Keratinocyte (primary cell): ENCODE measurements at regions not wholly inside any gene's neighbourhood (a gene's known extent, or its start where the extent isn't known, plus 50 kb on each side); places are given as distances from the start of the nearest gene placed in this dataset.

Experiments used
- DNase-seq: peaks from one replicate; pipeline ENCODE4 v3.0.0-alpha.2; 2011; ENCODE audit warnings: low read depth, missing footprints, low spot score
- FAIRE-seq: peaks from 2 replicates; lab custom pipeline; 2011; peaks lifted over from hg19 to GRCh38; lab: Jason Lieb, UNC
- H2AFZ ChIP-seq: 2 replicates; pipeline ENCODE4 v1.6.0; 2012; ENCODE audit warnings: low read length, control low read depth, inconsistent platforms; ENCODE audit not compliant: control insufficient read depth
- H3K27ac ChIP-seq: 2 replicates; pipeline ENCODE4 v1.5.1; 2011; ENCODE audit warnings: low read length; ENCODE audit not compliant: control insufficient read depth, insufficient read depth
- H3K27me3 ChIP-seq: 3 replicates; pipeline ENCODE4 v1.6.0; 2011; ENCODE audit warnings: low read length; ENCODE audit not compliant: control insufficient read depth, insufficient read depth; ENCODE audit errors: extremely low read depth
- H3K36me3 ChIP-seq, 2 experiments: 2 replicates in 1 of 2; 3 replicates in 1 of 2; pipeline ENCODE4 v1.5.1; 2011; ENCODE audit warnings: low read length in 2 of 2, mild to moderate bottlenecking in 1 of 2; ENCODE audit not compliant: control insufficient read depth in 2 of 2, insufficient read depth in 2 of 2; ENCODE audit errors: extremely low read depth in 1 of 2
- H3K4me1 ChIP-seq: 3 replicates; pipeline ENCODE4 v1.5.1; 2011; ENCODE audit warnings: low read length; ENCODE audit not compliant: control insufficient read depth, insufficient read depth; ENCODE audit errors: extremely low read depth
- H3K4me2 ChIP-seq: 3 replicates; pipeline ENCODE4 v1.6.0; 2011; ENCODE audit warnings: low read depth, low read length; ENCODE audit not compliant: control insufficient read depth, insufficient read depth; ENCODE audit errors: extremely low read depth
- H3K4me3 ChIP-seq, 3 experiments: fragments of 200-600 bp in 1 of 3; sonication (generic) in 1 of 3; 2 replicates in 2 of 3; 3 replicates in 1 of 3; pipeline ENCODE4 v1.5.1; 2011 to 2016; ENCODE audit warnings: low read length in 3 of 3, mild to moderate bottlenecking in 3 of 3, control low read depth in 2 of 3, inconsistent platforms in 1 of 3, low read depth in 1 of 3, mixed read lengths in 1 of 3, mixed run types in 1 of 3, moderate library complexity in 1 of 3; ENCODE audit not compliant: control insufficient read depth in 2 of 3, insufficient read depth in 2 of 3; ENCODE audit errors: extremely low read depth in 1 of 3
- H3K79me2 ChIP-seq: 2 replicates; pipeline ENCODE4 v1.6.0; 2012; ENCODE audit warnings: low read length; ENCODE audit not compliant: control insufficient read depth, insufficient read depth
- H3K9ac ChIP-seq: 3 replicates; pipeline ENCODE4 v1.6.0; 2011; ENCODE audit warnings: low read length; ENCODE audit not compliant: control insufficient read depth, insufficient read depth; ENCODE audit errors: extremely low read depth
- H3K9me1 ChIP-seq: 3 replicates; pipeline ENCODE4 v1.6.0; 2011; ENCODE audit warnings: low read length; ENCODE audit not compliant: control insufficient read depth, insufficient read depth; ENCODE audit errors: extremely low read depth
- H3K9me3 ChIP-seq: 2 replicates; pipeline ENCODE4 v1.5.1; 2012; ENCODE audit warnings: low read depth, low read length; ENCODE audit not compliant: control insufficient read depth
- H4K20me1 ChIP-seq: 3 replicates; pipeline ENCODE4 v1.6.0; 2011; ENCODE audit warnings: low read length; ENCODE audit not compliant: control insufficient read depth, insufficient read depth; ENCODE audit errors: extremely low read depth
- CTCF ChIP-seq, 3 experiments: IDR thresholded peaks in 1 of 3; conservative IDR thresholded peaks in 1 of 3; optimal IDR thresholded peaks in 1 of 3; 2 replicates in 2 of 3; 3 replicates in 1 of 3; pipeline versions ENCODE3 to v1.5.1; 2011; ENCODE audit warnings: low read length in 3 of 3, mild to moderate bottlenecking in 3 of 3, moderate library complexity in 2 of 3, control low read depth in 1 of 3, inconsistent platforms in 1 of 3; ENCODE audit not compliant: insufficient read depth in 2 of 3; ENCODE audit errors: extremely low read depth in 1 of 3
- EZH2 ChIP-seq: IDR thresholded peaks from one replicate; pipeline ENCODE4 v1.6.1; 2012; ENCODE audit warnings: inconsistent platforms, mild to moderate bottlenecking, low read length, moderate library complexity
- dilution Hi-C: fragments of 300-500 bp; cut with MboI; formaldehyde crosslinking; loops from one replicate; pipeline ENCODE4 v1.7.0; 2020; ENCODE audit warnings: low sequenced_read_pairs; ENCODE audit not compliant: extremely low pct_ligation_motif_present

GRCh38 chr2:60285626-60286316 lies 267.7 kb downstream of the BCL11A start:
- Histone ChIP-seq H4K20me1 (no peaks in the 10 kb centered on the region), H3K79me2 (no peaks in the 10 kb centered on the region), H3K4me3 (no peak overlapping the region), H3K9me1 (no peaks in the 10 kb centered on the region), H3K27me3 (no peaks in the 10 kb centered on the region), H3K27ac (no peak overlapping the region), H3K36me3 (no peaks in the 10 kb centered on the region), H3K9ac (no peak overlapping the region), H3K9me3 (no peaks in the 10 kb centered on the region), H2AFZ (no peak overlapping the region), H3K4me2 (peak overlapping the region; percentile 11), H3K4me1 (peaks cover 22% of the 10 kb centered on the region)
- no peak for DNase-seq
- TF ChIP-seq CTCF (optimal IDR thresholded peaks at IDR 0.05 in 1 of 3, IDR thresholded peaks at IDR 0.05 in 1 of 3, conservative IDR thresholded peaks at IDR 0.05 in 1 of 3; ENCODE audit: extremely low read depth in 1 of 3, insufficient read depth in 2 of 3, low read length in 3 of 3) (no peak), EZH2 (no peak)
- peak; percentile 26 for FAIRE-seq
- dilution Hi-C loops: no loop called here

GRCh38 chr2:60283626-60284025 lies 269.8 kb downstream of the BCL11A start:
- no peaks in the 10 kb centered on the region for H3K9me1 ChIP-seq
- no peaks in the 10 kb centered on the region for H3K9me3 ChIP-seq
- dilution Hi-C loops: no loop called here
- H3K36me3 ChIP-seq: no peaks in the 10 kb centered on the region
- FAIRE-seq: no peak
- no peaks in the 10 kb centered on the region for H3K27me3 ChIP-seq
- H3K4me1 ChIP-seq: peaks cover 22% of the 10 kb centered on the region
- no peak overlapping the region for H3K9ac ChIP-seq
- H2AFZ ChIP-seq: no peak overlapping the region
- no peak for DNase-seq
- TF ChIP-seq CTCF (optimal IDR thresholded peaks at IDR 0.05 in 1 of 3, IDR thresholded peaks at IDR 0.05 in 1 of 3, conservative IDR thresholded peaks at IDR 0.05 in 1 of 3; ENCODE audit: extremely low read depth in 1 of 3, insufficient read depth in 2 of 3, low read length in 3 of 3) (no peak), EZH2 (no peak)
- H4K20me1 ChIP-seq: no peaks in the 10 kb centered on the region
- H3K27ac ChIP-seq: no peak overlapping the region
- no peaks in the 10 kb centered on the region for H3K79me2 ChIP-seq
- H3K4me3 ChIP-seq: no peak overlapping the region
- no peak overlapping the region for H3K4me2 ChIP-seq
